K562 (cell line): ENCODE measurements at regions not wholly inside any gene's neighbourhood (a gene's known extent, or its start where the extent isn't known, plus 50 kb on each side); places are given as distances from the start of the nearest gene placed in this dataset.

ENCODE experiments used
- ATAC-seq: fragments of 200-7000 bp; cut with Tn5 transposase; 3 replicates; pipeline ENCODE4 v1.9.1; 2020; ENCODE audit warnings: moderate library complexity
- BruUV-seq: library from RNA; stranded (reverse); fragments of 400-500 nt; replicated peaks from 2 replicates; lab custom pipeline; 2021; lab: Mats Ljungman, UMichigan
- CTCF ChIA-PET: fragments of 300-600 bp; formaldehyde crosslinking; extraction: SDS; loops from one replicate; lab custom pipeline; 2021; ENCODE audit warnings: low intra/inter-chr PET ratio; lab: Yijun Ruan, JAX
- POLR2A ChIA-PET: fragments of 300-600, 350-650 bp; sonication (Branson Sonifier 250); formaldehyde crosslinking; extraction: SDS; loops from one replicate; lab custom pipeline; 2021; ENCODE audit warnings: antibody characterized with exemption, inconsistent platforms; lab: Yijun Ruan, JAX
- DNase-seq, 4 experiments: peaks; one replicate each; pipeline versions ENCODE4 v3.0.0 to v3.0.0-alpha.2; 2011 to 2018; ENCODE audit warnings: low spot score in 3 of 4, mixed read lengths in 3 of 4; ENCODE audit errors: extremely low read depth in 1 of 4
- FAIRE-seq: peaks from 2 replicates; lab custom pipeline; 2011; peaks lifted over from hg19 to GRCh38; lab: Jason Lieb, UNC
- H2AFZ ChIP-seq: 2 replicates; pipeline ENCODE4 v1.6.0; 2011; ENCODE audit warnings: low read depth, low read length, control low read depth, inconsistent platforms
- H3K27ac ChIP-seq: fragments of 200-600 bp; 3 replicates; pipeline ENCODE4 v1.8.0; 2011; ENCODE audit warnings: low read depth, mild to moderate bottlenecking, control low read depth, inconsistent platforms, low read length, moderate library complexity, mixed read lengths; ENCODE audit errors: extremely low read depth
- H3K27me3 ChIP-seq, 2 experiments: fragments of 300-600 bp in 1 of 2; 2 replicates in 1 of 2; 3 replicates in 1 of 2; pipeline versions ENCODE4 v1.6.0 to v1.8.0; 2011; ENCODE audit warnings: inconsistent platforms in 2 of 2, low read length in 2 of 2, mild to moderate bottlenecking in 1 of 2, mixed read lengths in 1 of 2, moderate library complexity in 1 of 2; ENCODE audit not compliant: control insufficient read depth in 2 of 2, insufficient read depth in 2 of 2
- H3K36me3 ChIP-seq: fragments of 300-600 bp; 3 replicates; pipeline ENCODE4 v1.8.0; 2011; ENCODE audit warnings: mild to moderate bottlenecking, low read length, inconsistent platforms; ENCODE audit not compliant: control insufficient read depth, insufficient read depth
- H3K4me1 ChIP-seq, 2 experiments: fragments of 200-600 bp in 1 of 2; replicated peaks in 1 of 2; 2 replicates in 1 of 2; 3 replicates in 1 of 2; pipeline versions ENCODE4 v1.5.1 to v1.8.0; 2011; ENCODE audit warnings: inconsistent platforms in 2 of 2, low read length in 2 of 2, mild to moderate bottlenecking in 1 of 2, mixed read lengths in 1 of 2, moderate library complexity in 1 of 2; ENCODE audit not compliant: control insufficient read depth in 2 of 2, insufficient read depth in 2 of 2
- H3K4me2 ChIP-seq: 2 replicates; pipeline ENCODE4 v1.6.1; 2011; ENCODE audit warnings: low read length, control low read depth, inconsistent platforms, mixed read lengths; ENCODE audit not compliant: insufficient read depth
- H3K4me3 ChIP-seq: fragments of 200-600 bp; sonication (generic), shearing (Covaris generic); 2 replicates; pipeline ENCODE4 v1.5.1; 2016; ENCODE audit warnings: control low read depth, inconsistent platforms
- H3K79me2 ChIP-seq: fragments of 200-600 bp; 3 replicates; pipeline ENCODE4 v1.8.0; 2011; ENCODE audit warnings: low read length, inconsistent platforms; ENCODE audit not compliant: control insufficient read depth, insufficient read depth
- H3K9ac ChIP-seq, 2 experiments: 2 replicates each; pipeline versions ENCODE4 v1.6.0 to v1.6.1; 2011; ENCODE audit warnings: low read depth in 2 of 2, low read length in 2 of 2, control low read depth in 1 of 2, inconsistent platforms in 1 of 2, mild to moderate bottlenecking in 1 of 2, mixed read lengths in 1 of 2; ENCODE audit not compliant: insufficient read depth in 1 of 2
- H3K9me1 ChIP-seq: one replicate; pipeline ENCODE4 v1.6.0; 2011; ENCODE audit warnings: inconsistent platforms, mild to moderate bottlenecking, low read length, moderate library complexity; ENCODE audit not compliant: control insufficient read depth, insufficient read depth
- H3K9me3 ChIP-seq: replicated peaks from 2 replicates; pipeline ENCODE4 v1.5.1; 2011; ENCODE audit warnings: low read depth, low read length, inconsistent platforms; ENCODE audit not compliant: control insufficient read depth, insufficient read depth
- H4K20me1 ChIP-seq: replicated peaks from 2 replicates; pipeline ENCODE4 v1.6.1; 2011; ENCODE audit warnings: low read length, inconsistent platforms, mixed read lengths; ENCODE audit not compliant: control insufficient read depth, insufficient read depth
- AFF1 ChIP-seq, 2 experiments: fragments of 450-650 bp; IDR thresholded peaks; 2 replicates each; pipeline ENCODE4 v1.6.1; 2018; ENCODE audit warnings: mild to moderate bottlenecking in 2 of 2, low read depth in 1 of 2; ENCODE audit not compliant: partially characterized antibody in 2 of 2
- EGR1 ChIP-seq: fragments of 450-650 bp; conservative IDR thresholded peaks from 2 replicates; pipeline ENCODE4 v1.6.1; 2017; ENCODE audit warnings: mild to moderate bottlenecking
- HEY1 ChIP-seq: fragments of 250-450 bp; sonication (Bioruptor Pico); IDR thresholded peaks from 2 replicates; pipeline ENCODE4 v1.5.0; 2020; ENCODE audit warnings: mild to moderate bottlenecking, moderate library complexity, borderline replicate concordance
- KAT8 ChIP-seq: fragments of 450-650 bp; IDR thresholded peaks from 2 replicates; pipeline ENCODE4 v1.6.1; 2016; ENCODE audit warnings: low read depth, mild to moderate bottlenecking
- MAFK ChIP-seq: IDR thresholded peaks from 2 replicates; pipeline ENCODE4 v1.6.1; 2011; ENCODE audit warnings: low read length, improper control_type of control experiment
- MCM5 ChIP-seq: fragments of 450-650 bp; IDR thresholded peaks from 2 replicates; pipeline ENCODE4 v1.6.1; 2016; ENCODE audit warnings: low read depth
- TARDBP ChIP-seq: fragments of 450-650 bp; IDR thresholded peaks from 2 replicates; pipeline ENCODE4 v1.6.1; 2016
- ZBTB7A ChIP-seq: IDR thresholded peaks from 2 replicates; pipeline ENCODE4 v1.6.1; 2011; ENCODE audit warnings: low read depth, mild to moderate bottlenecking, low read length, moderate library complexity, borderline replicate concordance; ENCODE audit not compliant: control insufficient read depth
- ZNF311 ChIP-seq: fragments of 250-450 bp; sonication (Bioruptor Pico); IDR thresholded peaks from 2 replicates; pipeline ENCODE4 v1.4.0; 2020; ENCODE audit warnings: mild to moderate bottlenecking, moderate library complexity
- ZNF445 ChIP-seq: fragments of 250-450 bp; sonication (Bioruptor Pico); IDR thresholded peaks from 2 replicates; pipeline ENCODE4 v1.4.0; 2020; ENCODE audit warnings: low read depth, mild to moderate bottlenecking, moderate library complexity
- ZNF583 ChIP-seq: fragments of 250-450 bp; sonication (Bioruptor Pico); IDR thresholded peaks from 2 replicates; pipeline ENCODE4 v1.4.0; 2020
- ZZZ3 ChIP-seq: fragments of 450-650 bp; IDR thresholded peaks from 2 replicates; pipeline ENCODE4 v1.6.1; 2016; ENCODE audit warnings: antibody characterized with exemption, mild to moderate bottlenecking, moderate library complexity
- WGBS: fragments of 100-300 bp; shearing (Covaris generic); methylation state at CpG from one replicate; pipeline ENCODE4 v1.1.6; 2016; ENCODE audit warnings: low coverage, mixed read lengths; ENCODE audit not compliant: insufficient coverage; ENCODE audit errors: missing lambda C conversion rate; 5-methylcytosine and 5-hydroxymethylcytosine counted together
- in situ Hi-C: fragments of 300-500 bp; cut with MboI; formaldehyde crosslinking; loops from 4 replicates; pipeline ENCODE4 v1.15.0; 2018; ENCODE audit warnings: inconsistent platforms, mixed read lengths
- intact Hi-C: fragments of 100-400 bp; cut with micrococcal nuclease; formaldehyde crosslinking; loops from 2 replicates; pipeline ENCODE4 v1.14.2; 2022
- TF ChIP-seq, protein P1 (sequence below): fragments of 450-650 bp; formaldehyde crosslinking; IDR thresholded peaks from 2 replicates; pipeline ENCODE4 v1.4.0; 2022; ENCODE audit warnings: mild to moderate bottlenecking, moderate library complexity
- TF ChIP-seq, protein P2 (sequence below), 2 experiments: fragments of 450-650 bp in 1 of 2; IDR thresholded peaks; 2 replicates each; pipeline ENCODE4 v1.6.1; 2011 to 2017; ENCODE audit warnings: low read depth in 2 of 2, antibody characterized with exemption in 1 of 2, borderline replicate concordance in 1 of 2, low read length in 1 of 2, mild to moderate bottlenecking in 1 of 2, mixed read lengths in 1 of 2; ENCODE audit not compliant: control insufficient read depth in 1 of 2
- TF ChIP-seq, protein P3 (sequence below), 2 experiments: fragments of 450-650 bp; conservative IDR thresholded peaks; 2 replicates each; pipeline ENCODE4 v1.6.1; 2017; ENCODE audit warnings: mild to moderate bottlenecking in 2 of 2, moderate library complexity in 2 of 2

GRCh38 chr9:24879591-24879990 lies 333.9 kb upstream of the IZUMO3 start:
- no TSS peak for BruUV-seq
- H3K27me3 ChIP-seq: no peaks in the 10 kb centered on the region
- ChIA-PET CTCF (no interaction called here), POLR2A (no interaction called here)
- no peak overlapping the region for H3K9ac ChIP-seq
- H3K4me1 ChIP-seq: no peaks in the 10 kb centered on the region
- intact Hi-C loops: no loop called here
- in situ Hi-C loops: no loop called here
- H3K4me3 ChIP-seq: no peak overlapping the region
- H4K20me1 ChIP-seq: no peaks in the 10 kb centered on the region
- H3K79me2 ChIP-seq: no peaks in the 10 kb centered on the region
- WGBS: no CpG with 5 or more reads among the region's 2 CpGs
- H2AFZ ChIP-seq: no peak overlapping the region
- FAIRE-seq (no peak), ATAC-seq (no peak), DNase-seq (no peak)
- no peaks in the 10 kb centered on the region for H3K9me3 ChIP-seq
- no peaks in the 10 kb centered on the region for H3K9me1 ChIP-seq
- no peaks in the 10 kb centered on the region for H3K36me3 ChIP-seq
- no peak overlapping the region for H3K4me2 ChIP-seq
- H3K27ac ChIP-seq: no peak overlapping the region
- TF ChIP-seq AFF1 (IDR thresholded peaks at IDR 0.05; ENCODE audit: low read depth in 1 of 2, partially characterized antibody in 2 of 2): no peak
- TF ChIP-seq ZZZ3: no peak
- TF ChIP-seq, protein P1, sequence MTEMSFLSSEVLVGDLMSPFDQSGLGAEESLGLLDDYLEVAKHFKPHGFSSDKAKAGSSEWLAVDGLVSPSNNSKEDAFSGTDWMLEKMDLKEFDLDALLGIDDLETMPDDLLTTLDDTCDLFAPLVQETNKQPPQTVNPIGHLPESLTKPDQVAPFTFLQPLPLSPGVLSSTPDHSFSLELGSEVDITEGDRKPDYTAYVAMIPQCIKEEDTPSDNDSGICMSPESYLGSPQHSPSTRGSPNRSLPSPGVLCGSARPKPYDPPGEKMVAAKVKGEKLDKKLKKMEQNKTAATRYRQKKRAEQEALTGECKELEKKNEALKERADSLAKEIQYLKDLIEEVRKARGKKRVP (CRISPR knock-in tag): no peak
- TF ChIP-seq EGR1: no peak
- TF ChIP-seq, protein P2, sequence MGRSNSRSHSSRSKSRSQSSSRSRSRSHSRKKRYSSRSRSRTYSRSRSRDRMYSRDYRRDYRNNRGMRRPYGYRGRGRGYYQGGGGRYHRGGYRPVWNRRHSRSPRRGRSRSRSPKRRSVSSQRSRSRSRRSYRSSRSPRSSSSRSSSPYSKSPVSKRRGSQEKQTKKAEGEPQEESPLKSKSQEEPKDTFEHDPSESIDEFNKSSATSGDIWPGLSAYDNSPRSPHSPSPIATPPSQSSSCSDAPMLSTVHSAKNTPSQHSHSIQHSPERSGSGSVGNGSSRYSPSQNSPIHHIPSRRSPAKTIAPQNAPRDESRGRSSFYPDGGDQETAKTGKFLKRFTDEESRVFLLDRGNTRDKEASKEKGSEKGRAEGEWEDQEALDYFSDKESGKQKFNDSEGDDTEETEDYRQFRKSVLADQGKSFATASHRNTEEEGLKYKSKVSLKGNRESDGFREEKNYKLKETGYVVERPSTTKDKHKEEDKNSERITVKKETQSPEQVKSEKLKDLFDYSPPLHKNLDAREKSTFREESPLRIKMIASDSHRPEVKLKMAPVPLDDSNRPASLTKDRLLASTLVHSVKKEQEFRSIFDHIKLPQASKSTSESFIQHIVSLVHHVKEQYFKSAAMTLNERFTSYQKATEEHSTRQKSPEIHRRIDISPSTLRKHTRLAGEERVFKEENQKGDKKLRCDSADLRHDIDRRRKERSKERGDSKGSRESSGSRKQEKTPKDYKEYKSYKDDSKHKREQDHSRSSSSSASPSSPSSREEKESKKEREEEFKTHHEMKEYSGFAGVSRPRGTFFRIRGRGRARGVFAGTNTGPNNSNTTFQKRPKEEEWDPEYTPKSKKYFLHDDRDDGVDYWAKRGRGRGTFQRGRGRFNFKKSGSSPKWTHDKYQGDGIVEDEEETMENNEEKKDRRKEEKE (IDR thresholded peaks at IDR 0.05; ENCODE audit: borderline replicate concordance in 1 of 2, control insufficient read depth in 1 of 2, low read depth in 2 of 2, low read length in 1 of 2): no peak
- TF ChIP-seq TARDBP: no peak
- no peak for TF ChIP-seq MAFK
- no peak for TF ChIP-seq ZBTB7A
- no peak for TF ChIP-seq ZNF311 (CRISPR knock-in tag)
- no peak for TF ChIP-seq KAT8
- TF ChIP-seq ZNF583 (CRISPR knock-in tag): no peak
- TF ChIP-seq MCM5: no peak
- TF ChIP-seq, protein P3, sequence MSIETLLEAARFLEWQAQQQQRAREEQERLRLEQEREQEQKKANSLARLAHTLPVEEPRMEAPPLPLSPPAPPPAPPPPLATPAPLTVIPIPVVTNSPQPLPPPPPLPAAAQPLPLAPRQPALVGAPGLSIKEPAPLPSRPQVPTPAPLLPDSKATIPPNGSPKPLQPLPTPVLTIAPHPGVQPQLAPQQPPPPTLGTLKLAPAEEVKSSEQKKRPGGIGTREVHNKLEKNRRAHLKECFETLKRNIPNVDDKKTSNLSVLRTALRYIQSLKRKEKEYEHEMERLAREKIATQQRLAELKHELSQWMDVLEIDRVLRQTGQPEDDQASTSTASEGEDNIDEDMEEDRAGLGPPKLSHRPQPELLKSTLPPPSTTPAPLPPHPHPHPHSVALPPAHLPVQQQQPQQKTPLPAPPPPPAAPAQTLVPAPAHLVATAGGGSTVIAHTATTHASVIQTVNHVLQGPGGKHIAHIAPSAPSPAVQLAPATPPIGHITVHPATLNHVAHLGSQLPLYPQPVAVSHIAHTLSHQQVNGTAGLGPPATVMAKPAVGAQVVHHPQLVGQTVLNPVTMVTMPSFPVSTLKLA (conservative IDR thresholded peaks at IDR 0.05): no peak
- TF ChIP-seq HEY1: no peak
- TF ChIP-seq ZNF445 (CRISPR knock-in tag): no peak
